Erythroblast (primary cell): ENCODE measurements at regions not wholly inside any gene's neighbourhood (a gene's known extent, or its start where the extent isn't known, plus 50 kb on each side); places are given as distances from the start of the nearest gene placed in this dataset.

Experiments
- GATA1 ChIP-seq: IDR thresholded peaks from 2 replicates; pipeline ENCODE4 v1.6.1; 2011; ENCODE audit warnings: low read depth, mild to moderate bottlenecking, control low read depth, low read length, moderate library complexity
- POLR2A ChIP-seq: IDR thresholded peaks from 2 replicates; pipeline ENCODE4 v1.6.1; 2011; ENCODE audit warnings: mild to moderate bottlenecking, low read length

DNA sequence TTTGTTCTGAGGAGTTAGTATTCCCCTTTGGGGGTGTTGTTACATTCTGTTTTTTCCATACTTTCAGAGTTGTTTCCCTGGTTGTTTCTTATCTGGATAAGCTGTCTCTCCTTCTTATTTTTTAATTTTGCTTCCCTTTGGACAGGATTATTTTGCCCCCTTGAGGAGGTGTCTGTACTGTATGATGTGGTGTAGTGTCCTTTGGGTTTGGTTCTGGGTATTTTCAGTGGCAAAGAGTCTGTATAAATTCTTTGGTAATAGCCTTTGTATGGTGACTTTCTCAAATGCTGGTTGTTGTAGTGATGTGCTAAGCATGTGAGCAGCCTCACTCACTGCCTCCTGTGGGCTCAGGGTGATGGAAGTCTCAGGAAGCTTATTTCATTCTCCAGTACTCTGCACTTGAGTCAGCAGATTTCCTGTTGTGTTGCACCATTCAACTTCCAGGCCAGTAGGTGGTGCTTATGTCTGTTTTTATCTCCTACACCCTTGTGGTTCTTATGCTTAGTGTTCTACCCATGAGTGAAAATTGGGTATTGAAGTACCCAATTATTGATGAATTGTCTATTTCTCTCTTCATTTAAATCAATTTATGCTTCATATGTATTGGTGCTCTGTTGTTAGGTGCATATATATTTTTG, 103.3 kb upstream of the PMCH start:
- TF ChIP-seq POLR2A = no peak
- TF ChIP-seq GATA1 = no peak
